DND-41 (cell line): ENCODE measurements at regions not wholly inside any gene's neighbourhood (a gene's known extent, or its start where the extent isn't known, plus 50 kb on each side); places are given as distances from the start of the nearest gene placed in this dataset.

Experiments
- CTCF ChIP-seq: IDR thresholded peaks from 2 replicates; pipeline ENCODE4 v1.5.1; 2012; ENCODE audit warnings: borderline replicate concordance, low read length, moderate library complexity, mild to moderate bottlenecking; ENCODE audit not compliant: poor library complexity, severe bottlenecking; ENCODE audit errors: extremely low read depth
- EZH2 ChIP-seq: IDR thresholded peaks from 3 replicates; pipeline ENCODE4 v1.6.1; 2012; ENCODE audit warnings: borderline replicate concordance, low read depth, mild to moderate bottlenecking, moderate library complexity, low read length, inconsistent platforms; ENCODE audit not compliant: severe bottlenecking

- no peak for TF ChIP-seq CTCF
- TF ChIP-seq EZH2, result no peak
Measured at GRCh38 chr18:34514957-34515356, 195.1 kb upstream of the DTNA start.
